ENCODE measurements at regions not wholly inside any gene's neighbourhood (a gene's known extent, or its start where the extent isn't known, plus 50 kb on each side); places are given as distances from the start of the nearest gene placed in this dataset.

- TF ChIP-seq POLR2AphosphoS5 (IDR thresholded peaks at IDR 0.05; ENCODE audit: low read length) (no peak), TAF1 (IDR thresholded peaks at IDR 0.05; ENCODE audit: borderline replicate concordance, low read depth, low read length) (no peak), RELA (IDR thresholded peaks at IDR 0.05; ENCODE audit: borderline replicate concordance, partially characterized antibody) (no peak), HSF1 (IDR thresholded peaks at IDR 0.05; ENCODE audit: low read depth, low read length) (no peak), EZH2 (IDR thresholded peaks at IDR 0.05; ENCODE audit: borderline replicate concordance, control insufficient read depth, low read depth, low read length) (no peak), CREM (IDR thresholded peaks at IDR 0.05; ENCODE audit: low read depth) (no peak), JUNB (IDR thresholded peaks at IDR 0.05) (no peak), POLR2A (IDR thresholded peaks at IDR 0.05; ENCODE audit: low read depth, low read length) (no peak), ETV6 (conservative IDR thresholded peaks at IDR 0.05 in 1 of 2, IDR thresholded peaks at IDR 0.05 in 1 of 2; ENCODE audit: borderline replicate concordance in 1 of 2, low read depth in 1 of 2) (no peak), TCF12 (IDR thresholded peaks at IDR 0.05; ENCODE audit: low read depth, low read length) (no peak), TCF3 (IDR thresholded peaks at IDR 0.05; ENCODE audit: borderline replicate concordance, insufficient read depth, low read depth, low read length) (no peak)
- TF ChIP-seq, protein P1, sequence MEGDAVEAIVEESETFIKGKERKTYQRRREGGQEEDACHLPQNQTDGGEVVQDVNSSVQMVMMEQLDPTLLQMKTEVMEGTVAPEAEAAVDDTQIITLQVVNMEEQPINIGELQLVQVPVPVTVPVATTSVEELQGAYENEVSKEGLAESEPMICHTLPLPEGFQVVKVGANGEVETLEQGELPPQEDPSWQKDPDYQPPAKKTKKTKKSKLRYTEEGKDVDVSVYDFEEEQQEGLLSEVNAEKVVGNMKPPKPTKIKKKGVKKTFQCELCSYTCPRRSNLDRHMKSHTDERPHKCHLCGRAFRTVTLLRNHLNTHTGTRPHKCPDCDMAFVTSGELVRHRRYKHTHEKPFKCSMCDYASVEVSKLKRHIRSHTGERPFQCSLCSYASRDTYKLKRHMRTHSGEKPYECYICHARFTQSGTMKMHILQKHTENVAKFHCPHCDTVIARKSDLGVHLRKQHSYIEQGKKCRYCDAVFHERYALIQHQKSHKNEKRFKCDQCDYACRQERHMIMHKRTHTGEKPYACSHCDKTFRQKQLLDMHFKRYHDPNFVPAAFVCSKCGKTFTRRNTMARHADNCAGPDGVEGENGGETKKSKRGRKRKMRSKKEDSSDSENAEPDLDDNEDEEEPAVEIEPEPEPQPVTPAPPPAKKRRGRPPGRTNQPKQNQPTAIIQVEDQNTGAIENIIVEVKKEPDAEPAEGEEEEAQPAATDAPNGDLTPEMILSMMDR (IDR thresholded peaks at IDR 0.05 in 2 of 3, conservative IDR thresholded peaks at IDR 0.05 in 1 of 3; ENCODE audit: control insufficient read depth in 2 of 3, extremely low read depth in 1 of 3, insufficient read depth in 1 of 3, low read depth in 3 of 3, low read length in 3 of 3) = no peak
- TF ChIP-seq, protein P2, sequence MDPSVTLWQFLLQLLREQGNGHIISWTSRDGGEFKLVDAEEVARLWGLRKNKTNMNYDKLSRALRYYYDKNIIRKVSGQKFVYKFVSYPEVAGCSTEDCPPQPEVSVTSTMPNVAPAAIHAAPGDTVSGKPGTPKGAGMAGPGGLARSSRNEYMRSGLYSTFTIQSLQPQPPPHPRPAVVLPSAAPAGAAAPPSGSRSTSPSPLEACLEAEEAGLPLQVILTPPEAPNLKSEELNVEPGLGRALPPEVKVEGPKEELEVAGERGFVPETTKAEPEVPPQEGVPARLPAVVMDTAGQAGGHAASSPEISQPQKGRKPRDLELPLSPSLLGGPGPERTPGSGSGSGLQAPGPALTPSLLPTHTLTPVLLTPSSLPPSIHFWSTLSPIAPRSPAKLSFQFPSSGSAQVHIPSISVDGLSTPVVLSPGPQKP (IDR thresholded peaks at IDR 0.05; ENCODE audit: low read depth, low read length) = no peak
Observed at GRCh38 chrX:28205126-28205525, 223.9 kb upstream of the DCAF8L1 start.

Data from GM12878 (cell line).